ENCODE measurements at regions not wholly inside any gene's neighbourhood (a gene's known extent, or its start where the extent isn't known, plus 50 kb on each side); places are given as distances from the start of the nearest gene placed in this dataset.
"Not testable (repeated sequence)": the region's sequence is repeated elsewhere in the genome, so short reads cannot be mapped to it uniquely, and the experiment has no call there.

GRCh38 chr11:71772193-71772592 lies 60.8 kb upstream of the DEFB108B start:
- H3K4me1 ChIP-seq (replicated peaks; ENCODE audit: insufficient read depth); POLR2A ChIA-PET (ENCODE audit: unreplicated experiment); H3K4me3 ChIP-seq; DNase-seq; H4K20me1 ChIP-seq (ENCODE audit: insufficient read depth); H3K9me2 ChIP-seq (ENCODE audit: insufficient read depth); H3K4me2 ChIP-seq; H3K27me3 ChIP-seq (ENCODE audit: insufficient read depth, low read depth); H3K79me2 ChIP-seq (ENCODE audit: low read depth); H3K9me3 ChIP-seq (ENCODE audit: insufficient read depth, low read depth); H3K27ac ChIP-seq; H3F3A ChIP-seq (ENCODE audit: insufficient read depth, low read depth); H2AFZ ChIP-seq; BruUV-seq (replicated peaks); intact Hi-C loops (cut with micrococcal nuclease; ENCODE audit: unreplicated experiment); H3K36me3 ChIP-seq (ENCODE audit: low read depth); CTCF ChIA-PET: not testable (repeated sequence)

- H3K4me3 ChIP-seq: no peak overlapping the region
- CTCF ChIA-PET: interaction anchor here (0.6 kb wide), 1 partner anchor 168 kb away, joined by 15 read pairs; no protein-coding TSS in a partner anchor
- H3K9me3 ChIP-seq (ENCODE audit: insufficient read depth, low read depth): no peaks in the 10 kb centered on the region
- intact Hi-C loops (cut with micrococcal nuclease; ENCODE audit: unreplicated experiment): no loop called here
- no peaks in the 10 kb centered on the region for H3F3A ChIP-seq (ENCODE audit: insufficient read depth, low read depth)
- no peaks in the 10 kb centered on the region for H3K36me3 ChIP-seq (ENCODE audit: low read depth)
- no peak overlapping the region for H2AFZ ChIP-seq
- H3K27ac ChIP-seq: no peak overlapping the region
- no peaks in the 10 kb centered on the region for H3K9me2 ChIP-seq (ENCODE audit: insufficient read depth)
- no TSS peak for BruUV-seq (replicated peaks)
- H3K4me1 ChIP-seq (replicated peaks; ENCODE audit: insufficient read depth): 0 out of 2 replicates have a peak, but pooled peaks cover 2% of the 10 kb centered on the region
- no peaks in the 10 kb centered on the region for H3K79me2 ChIP-seq (ENCODE audit: low read depth)
- DNase-seq: no peak
- TF ChIP-seq CTCF (conservative IDR thresholded peaks at IDR 0.05) (no peak), EZH2 (IDR thresholded peaks at IDR 0.05; ENCODE audit: low read depth) (no peak)
- no peak overlapping the region for H3K4me2 ChIP-seq
- POLR2A ChIA-PET (ENCODE audit: unreplicated experiment): no interaction called here
- H4K20me1 ChIP-seq (ENCODE audit: insufficient read depth): no peaks in the 10 kb centered on the region
- no peaks in the 10 kb centered on the region for H3K27me3 ChIP-seq (ENCODE audit: insufficient read depth, low read depth)
These were observed 58.3 kb upstream of the DEFB108B start for GRCh38 chr11:71774603-71775222.

- peak overlapping the region; percentile 72 for H3K4me2 ChIP-seq
- H3F3A ChIP-seq (ENCODE audit: insufficient read depth, low read depth); CTCF ChIA-PET; intact Hi-C loops (cut with micrococcal nuclease; ENCODE audit: unreplicated experiment); H3K79me2 ChIP-seq (ENCODE audit: low read depth); BruUV-seq (replicated peaks); POLR2A ChIA-PET (ENCODE audit: unreplicated experiment); H3K9me3 ChIP-seq (ENCODE audit: insufficient read depth, low read depth); H3K36me3 ChIP-seq (ENCODE audit: low read depth); H4K20me1 ChIP-seq (ENCODE audit: insufficient read depth); H3K27ac ChIP-seq; H3K27me3 ChIP-seq (ENCODE audit: insufficient read depth, low read depth); H3K9me2 ChIP-seq (ENCODE audit: insufficient read depth): not testable (repeated sequence)
- peak overlapping the region; percentile 39; the same call in 1 of the 2 replicates for H3K4me3 ChIP-seq
- H3K4me1 ChIP-seq (replicated peaks; ENCODE audit: insufficient read depth): peaks cover 34% of the 10 kb centered on the region
- H2AFZ ChIP-seq: peak overlapping the region; percentile 53
- DNase-seq: peak in 1 of 2 experiments; percentile 25
These were observed 52.9 kb upstream of the DEFB108B start for GRCh38 chr11:71780116-71780515.

GRCh38 chr11:71780771-71781170 lies 52.2 kb upstream of the DEFB108B start:
- H3K79me2 ChIP-seq (ENCODE audit: low read depth); H3K27me3 ChIP-seq (ENCODE audit: insufficient read depth, low read depth); H3K27ac ChIP-seq; H3K9me2 ChIP-seq (ENCODE audit: insufficient read depth); intact Hi-C loops (cut with micrococcal nuclease; ENCODE audit: unreplicated experiment); H3F3A ChIP-seq (ENCODE audit: insufficient read depth, low read depth); H3K9me3 ChIP-seq (ENCODE audit: insufficient read depth, low read depth); POLR2A ChIA-PET (ENCODE audit: unreplicated experiment); BruUV-seq (replicated peaks); H3K36me3 ChIP-seq (ENCODE audit: low read depth); H4K20me1 ChIP-seq (ENCODE audit: insufficient read depth): not testable (repeated sequence)
- Histone ChIP-seq H2AFZ (peak overlapping the region; percentile 53), H3K4me2 (peak overlapping the region; percentile 72), H3K4me1 (replicated peaks; ENCODE audit: insufficient read depth) (peaks cover 34% of the 10 kb centered on the region), H3K4me3 (peak overlapping the region; percentile 39; the same call in 1 of the 2 replicates)
- peak in 1 of 2 experiments; percentile 56 for DNase-seq
- CTCF ChIA-PET: interaction anchor here (0.6 kb wide), 2 partner anchors 57 to 126 kb away, joined by 5 to 6 read pairs; no protein-coding TSS in a partner anchor

- H3K27me3 ChIP-seq (ENCODE audit: insufficient read depth, low read depth): not testable (repeated sequence)
These were observed 51.5 kb upstream of the DEFB108B start for GRCh38 chr11:71781491-71781890.

GRCh38 chr11:71782229-71782861 lies 50.7 kb upstream of the DEFB108B start:
- H3K36me3 ChIP-seq (ENCODE audit: low read depth); H3K79me2 ChIP-seq (ENCODE audit: low read depth); H3K9me2 ChIP-seq (ENCODE audit: insufficient read depth); H3K4me2 ChIP-seq; H3F3A ChIP-seq (ENCODE audit: insufficient read depth, low read depth); CTCF ChIA-PET; H4K20me1 ChIP-seq (ENCODE audit: insufficient read depth); intact Hi-C loops (cut with micrococcal nuclease; ENCODE audit: unreplicated experiment); BruUV-seq (replicated peaks); DNase-seq; POLR2A ChIA-PET (ENCODE audit: unreplicated experiment); H3K27me3 ChIP-seq (ENCODE audit: insufficient read depth, low read depth); H3K9me3 ChIP-seq (ENCODE audit: insufficient read depth, low read depth); H3K27ac ChIP-seq; H2AFZ ChIP-seq; H3K4me3 ChIP-seq: not testable (repeated sequence)
- H3K4me1 ChIP-seq (replicated peaks; ENCODE audit: insufficient read depth): peaks cover 39% of the 10 kb centered on the region

More at GRCh38 chr11:71781491-71781890, 51.5 kb upstream of the DEFB108B start:
- H3K79me2 ChIP-seq (ENCODE audit: low read depth); H3K4me3 ChIP-seq; H2AFZ ChIP-seq; H3F3A ChIP-seq (ENCODE audit: insufficient read depth, low read depth); H3K9me2 ChIP-seq (ENCODE audit: insufficient read depth); DNase-seq; H3K4me2 ChIP-seq; H3K9me3 ChIP-seq (ENCODE audit: insufficient read depth, low read depth); H4K20me1 ChIP-seq (ENCODE audit: insufficient read depth); BruUV-seq (replicated peaks); intact Hi-C loops (cut with micrococcal nuclease; ENCODE audit: unreplicated experiment); H3K36me3 ChIP-seq (ENCODE audit: low read depth); CTCF ChIA-PET; H3K27ac ChIP-seq; POLR2A ChIA-PET (ENCODE audit: unreplicated experiment): not testable (repeated sequence)
- H3K4me1 ChIP-seq (replicated peaks; ENCODE audit: insufficient read depth): peaks cover 39% of the 10 kb centered on the region

All from PC-9 (cell line).